CD4-positive, alpha-beta T cell (primary cell): ENCODE measurements at regions not wholly inside any gene's neighbourhood (a gene's known extent, or its start where the extent isn't known, plus 50 kb on each side); places are given as distances from the start of the nearest gene placed in this dataset.
"Not testable (repeated sequence)": the region's sequence is repeated elsewhere in the genome, so short reads cannot be mapped to it uniquely, and the experiment has no call there.

Source experiments
- ATAC-seq: fragments of 200-7000 bp; cut with Tn5 transposase; one replicate; pipeline ENCODE4 v1.10.0; 2022; ENCODE audit warnings: mild to moderate bottlenecking; ENCODE audit not compliant: poor library complexity
- CTCF ChIA-PET: fragments of 350-600 bp; sonication (Branson Sonifier 250); formaldehyde crosslinking; loops from one replicate; lab custom pipeline; 2021; ENCODE audit warnings: antibody characterized with exemption, inconsistent platforms; lab: Charles Lee
- POLR2A ChIA-PET: fragments of 350-600 bp; sonication (Branson Sonifier 250); formaldehyde crosslinking; loops from one replicate; lab custom pipeline; 2021; ENCODE audit warnings: antibody characterized with exemption, inconsistent platforms; lab: Charles Lee
- DNase-seq, 14 experiments: peaks; one replicate each; pipeline ENCODE4 v3.0.0-alpha.2; 2013 to 2020; ENCODE audit warnings: mixed read lengths in 2 of 14
- H3K27ac ChIP-seq, 2 donors: one replicate each; pipeline versions ENCODE4 v1.5.1 to v1.7.0; 2013; ENCODE audit warnings: low read length in 2 of 2, low read depth in 1 of 2, mild to moderate bottlenecking in 1 of 2
- H3K27me3 ChIP-seq, 2 experiments: 1 replicate in 1 of 2; 2 replicates in 1 of 2; pipeline versions ENCODE4 v1.6.1 to v1.7.0; 2013; ENCODE audit warnings: low read length in 2 of 2, control low read depth in 1 of 2, mild to moderate bottlenecking in 1 of 2, moderate library complexity in 1 of 2; ENCODE audit not compliant: insufficient read depth in 2 of 2, control insufficient read depth in 1 of 2
- H3K36me3 ChIP-seq: one replicate; pipeline ENCODE4 v1.6.1; 2013; ENCODE audit warnings: low read length, control low read depth; ENCODE audit not compliant: insufficient read depth
- H3K4me1 ChIP-seq: one replicate; pipeline ENCODE4 v1.6.1; 2013; ENCODE audit warnings: low read length, control low read depth; ENCODE audit not compliant: insufficient read depth
- H3K4me3 ChIP-seq: one replicate; pipeline ENCODE4 v1.5.1; 2013; ENCODE audit warnings: mild to moderate bottlenecking, low read length, moderate library complexity
- H3K9me3 ChIP-seq, 2 experiments: 1 replicate in 1 of 2; 2 replicates in 1 of 2; pipeline versions ENCODE4 v1.6.1 to v1.7.0; 2013; ENCODE audit warnings: low read length in 2 of 2, mild to moderate bottlenecking in 2 of 2, control low read depth in 1 of 2, moderate library complexity in 1 of 2; ENCODE audit not compliant: control insufficient read depth in 1 of 2, insufficient read depth in 1 of 2
- H3K27ac Mint-ChIP-seq: one replicate; pipeline ENCODE4 v1.8.0; 2020; ENCODE audit warnings: mixed read lengths
- H3K27me3 Mint-ChIP-seq: one replicate; pipeline ENCODE4 v1.8.0; 2021; ENCODE audit warnings: mixed read lengths
- H3K36me3 Mint-ChIP-seq: one replicate; pipeline ENCODE4 v1.8.0; 2021; ENCODE audit warnings: low read depth, mixed read lengths
- H3K4me1 Mint-ChIP-seq: one replicate; pipeline ENCODE4 v1.8.0; 2021; ENCODE audit warnings: low read depth, mixed read lengths
- H3K4me3 Mint-ChIP-seq: one replicate; pipeline ENCODE4 v1.8.0; 2020; ENCODE audit warnings: mild to moderate bottlenecking, mixed read lengths
- H3K9me3 Mint-ChIP-seq: one replicate; pipeline ENCODE4 v1.8.0; 2020; ENCODE audit warnings: mixed read lengths
- intact Hi-C, 2 experiments: fragments of 100-400 bp; cut with DNase I in 1 of 2; cut with micrococcal nuclease in 1 of 2; formaldehyde crosslinking; loops; one replicate each; pipeline versions ENCODE4 v1.15.1 to v1.9.0; 2023 to 2025; cut with DNase I, micrococcal nuclease
- TF ChIP-seq, protein P1 (sequence below): fragments of 200-600 bp; IDR thresholded peaks from one replicate; pipeline ENCODE4 v1.8.0; 2022; ENCODE audit warnings: antibody characterized with exemption, mild to moderate bottlenecking

DNA sequence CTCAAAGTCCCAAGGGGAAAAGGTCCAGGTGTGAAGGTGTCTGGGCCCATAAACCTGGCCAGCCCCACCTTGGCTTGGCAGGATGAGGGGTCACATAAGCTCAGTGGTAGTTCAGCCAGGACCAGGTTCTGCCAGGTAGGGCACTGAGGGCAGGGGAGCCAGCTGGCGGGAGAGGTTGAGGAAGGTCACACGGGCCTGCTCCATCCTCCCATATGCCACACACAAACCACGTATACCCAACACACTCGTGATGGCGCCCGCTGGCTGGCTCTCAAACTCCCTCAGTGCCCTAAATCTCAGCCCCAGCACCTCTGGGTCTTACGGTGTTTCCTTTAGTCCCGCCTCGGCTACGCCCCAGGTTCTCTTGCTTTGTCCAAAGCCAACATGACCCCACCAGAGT lies 160.5 kb downstream of the ZFP36L2 start:
- DNase-seq (no peak), ATAC-seq (no peak)
- no peaks in the 10 kb centered on the region for H3K4me1 ChIP-seq
- no peak overlapping the region for H3K27ac ChIP-seq
- H3K27me3 ChIP-seq: no peaks in the 10 kb centered on the region
- Mint-ChIP-seq H3K4me3 (no peak overlapping the region), H3K4me1 (peaks cover 13% of the 10 kb centered on the region), H3K27ac (no peak overlapping the region), H3K9me3 (peaks cover 2% of the 10 kb centered on the region), H3K36me3 (no peaks in the 10 kb centered on the region), H3K27me3 (no peaks in the 10 kb centered on the region)
- H3K36me3 ChIP-seq: no peaks in the 10 kb centered on the region
- H3K4me3 ChIP-seq: no peak overlapping the region
- ChIA-PET POLR2A (no interaction called here), CTCF (no interaction called here)
- no peaks in the 10 kb centered on the region for H3K9me3 ChIP-seq
- intact Hi-C loops: loop anchor here in 1 of 2 experiments (1.0 to 5.0 kb wide), 2 partner anchors 20 to 166 kb away; no protein-coding TSS in a partner anchor
- TF ChIP-seq, protein P1, sequence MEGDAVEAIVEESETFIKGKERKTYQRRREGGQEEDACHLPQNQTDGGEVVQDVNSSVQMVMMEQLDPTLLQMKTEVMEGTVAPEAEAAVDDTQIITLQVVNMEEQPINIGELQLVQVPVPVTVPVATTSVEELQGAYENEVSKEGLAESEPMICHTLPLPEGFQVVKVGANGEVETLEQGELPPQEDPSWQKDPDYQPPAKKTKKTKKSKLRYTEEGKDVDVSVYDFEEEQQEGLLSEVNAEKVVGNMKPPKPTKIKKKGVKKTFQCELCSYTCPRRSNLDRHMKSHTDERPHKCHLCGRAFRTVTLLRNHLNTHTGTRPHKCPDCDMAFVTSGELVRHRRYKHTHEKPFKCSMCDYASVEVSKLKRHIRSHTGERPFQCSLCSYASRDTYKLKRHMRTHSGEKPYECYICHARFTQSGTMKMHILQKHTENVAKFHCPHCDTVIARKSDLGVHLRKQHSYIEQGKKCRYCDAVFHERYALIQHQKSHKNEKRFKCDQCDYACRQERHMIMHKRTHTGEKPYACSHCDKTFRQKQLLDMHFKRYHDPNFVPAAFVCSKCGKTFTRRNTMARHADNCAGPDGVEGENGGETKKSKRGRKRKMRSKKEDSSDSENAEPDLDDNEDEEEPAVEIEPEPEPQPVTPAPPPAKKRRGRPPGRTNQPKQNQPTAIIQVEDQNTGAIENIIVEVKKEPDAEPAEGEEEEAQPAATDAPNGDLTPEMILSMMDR: no peak

DNA sequence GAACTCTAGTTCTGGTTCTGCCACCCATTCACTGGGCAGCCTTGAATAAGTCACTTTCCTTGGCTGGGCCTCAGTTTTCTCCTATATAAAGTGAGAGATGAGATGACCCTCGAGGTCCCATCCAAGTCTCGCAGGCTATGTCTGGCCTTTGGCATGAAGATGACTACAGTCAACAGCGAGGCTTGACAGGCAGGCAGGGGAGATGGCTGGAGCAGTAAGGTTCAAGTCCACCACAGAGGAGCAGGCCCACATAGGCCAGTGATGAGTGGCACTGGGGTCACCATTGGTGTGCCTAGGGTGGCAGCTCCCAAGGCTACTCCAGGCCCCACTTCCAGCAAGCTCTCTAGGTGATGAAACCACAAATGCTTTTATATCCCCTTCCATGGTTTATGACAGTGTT lies 161.4 kb downstream of the ZFP36L2 start:
- CTCF ChIA-PET: no interaction called here
- Histone ChIP-seq H3K9me3 (no peaks in the 10 kb centered on the region), H3K27ac (no peak overlapping the region), H3K36me3 (no peaks in the 10 kb centered on the region), H3K4me1 (peaks cover 8% of the 10 kb centered on the region), H3K27me3 (no peaks in the 10 kb centered on the region), H3K4me3 (no peak overlapping the region)
- DNase-seq (no peak), ATAC-seq (no peak)
- Mint-ChIP-seq H3K27ac (no peak overlapping the region), H3K4me1 (peaks cover 21% of the 10 kb centered on the region), H3K27me3 (no peaks in the 10 kb centered on the region), H3K36me3 (no peaks in the 10 kb centered on the region), H3K4me3 (no peak overlapping the region), H3K9me3 (peaks cover 2% of the 10 kb centered on the region)
- intact Hi-C loops: loop anchor here in 1 of 2 experiments (5.0 kb wide), 1 partner anchor 167 kb away; no protein-coding TSS in a partner anchor
- POLR2A ChIA-PET: no interaction called here
- TF ChIP-seq, protein P1: no peak

DNA sequence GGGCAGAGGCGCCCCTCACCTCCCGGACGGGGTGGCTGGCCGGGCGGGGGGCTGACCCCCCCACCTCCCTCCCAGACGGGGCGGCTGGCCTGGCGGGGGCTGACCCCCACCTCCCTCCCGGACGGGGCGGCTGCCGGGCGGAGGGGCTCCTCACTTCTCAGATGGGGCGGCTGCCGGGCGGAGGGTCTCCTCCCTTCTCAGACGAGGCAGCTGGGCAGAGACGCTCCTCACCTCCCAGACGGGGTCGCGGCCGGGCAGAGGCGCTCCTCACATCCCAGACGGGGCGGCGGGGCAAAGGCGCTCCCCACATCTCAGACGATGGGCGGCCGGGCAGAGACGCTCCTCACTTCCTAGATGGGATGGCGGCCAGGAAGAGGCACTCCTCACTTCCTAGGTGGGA lies 163.3 kb downstream of the ZFP36L2 start:
- H3K36me3 ChIP-seq, H3K36me3 Mint-ChIP-seq, H3K4me3 ChIP-seq, H3K27ac ChIP-seq, ATAC-seq, H3K27me3 ChIP-seq, H3K27ac Mint-ChIP-seq, POLR2A ChIA-PET, DNase-seq, H3K9me3 Mint-ChIP-seq, H3K27me3 Mint-ChIP-seq, intact Hi-C loops, CTCF ChIA-PET, H3K9me3 ChIP-seq, H3K4me3 Mint-ChIP-seq: not testable (repeated sequence)
- peaks cover 39% of the 10 kb centered on the region for H3K4me1 Mint-ChIP-seq
- peaks cover 27% of the 10 kb centered on the region for H3K4me1 ChIP-seq

DNA sequence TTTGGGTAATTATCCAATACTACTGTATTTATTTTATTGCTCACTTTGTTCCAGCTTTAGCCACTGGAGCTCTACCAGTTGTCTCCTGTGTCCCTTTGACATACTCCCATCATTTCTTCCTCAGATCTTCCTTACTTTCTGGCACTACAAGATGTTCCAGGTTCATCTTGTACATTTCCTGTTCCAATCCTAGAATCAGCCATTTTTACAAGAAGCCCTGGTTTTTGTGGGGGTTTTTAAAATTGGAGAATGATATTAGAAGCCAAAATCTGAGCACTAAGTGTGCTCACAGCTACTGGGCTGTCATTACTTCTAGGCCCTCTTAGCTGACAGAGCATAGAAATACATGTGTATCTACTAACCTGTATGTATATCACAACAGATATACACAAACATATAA lies 164.3 kb downstream of the ZFP36L2 start:
- DNase-seq: no peak
- ChIA-PET CTCF (no interaction called here), POLR2A (interaction anchor here (0.9 kb wide), 1 partner anchor 72 kb away, joined by 3 read pairs; no protein-coding TSS in a partner anchor)
- H3K36me3 ChIP-seq: no peaks in the 10 kb centered on the region
- H3K27me3 Mint-ChIP-seq: no peaks in the 10 kb centered on the region
- TF ChIP-seq, protein P1: no peak
- H3K4me1 ChIP-seq: peaks cover 28% of the 10 kb centered on the region
- H3K9me3 ChIP-seq: no peaks in the 10 kb centered on the region
- H3K4me3 Mint-ChIP-seq: no peak overlapping the region
- no peak overlapping the region for H3K27ac ChIP-seq
- H3K9me3 Mint-ChIP-seq: peaks cover 2% of the 10 kb centered on the region
- intact Hi-C loops: no loop called here
- no peak for ATAC-seq
- peaks cover 44% of the 10 kb centered on the region for H3K4me1 Mint-ChIP-seq
- peak overlapping the region; percentile 79 for H3K27ac Mint-ChIP-seq
- H3K27me3 ChIP-seq: no peaks in the 10 kb centered on the region
- no peak overlapping the region for H3K4me3 ChIP-seq
- no peaks in the 10 kb centered on the region for H3K36me3 Mint-ChIP-seq
